ENCODE measurements at regions not wholly inside any gene's neighbourhood (a gene's known extent, or its start where the extent isn't known, plus 50 kb on each side); places are given as distances from the start of the nearest gene placed in this dataset.
A peak's percentile ranks its signal among the peaks of the same experiment; 100 is the strongest.

- peaks cover 10% of the 10 kb centered on the region for H3K4me1 ChIP-seq
- ATAC-seq, result no peak
- H3K27me3 ChIP-seq (ENCODE audit: low read depth), result no peaks in the 10 kb centered on the region
- intact Hi-C loops (cut with DNase I), result no loop called here
- H3K9me3 ChIP-seq, result no peaks in the 10 kb centered on the region
- no peak overlapping the region for H3K4me3 ChIP-seq
- H3K27ac ChIP-seq, result no peak overlapping the region
- H3K36me3 ChIP-seq, result no peaks in the 10 kb centered on the region
- TF ChIP-seq CTCF (IDR thresholded peaks at IDR 0.05), result no peak
- no peak for DNase-seq
Observed at GRCh38 chr1:96964761-96965160, 243.2 kb downstream of the PTBP2 start.

DNA sequence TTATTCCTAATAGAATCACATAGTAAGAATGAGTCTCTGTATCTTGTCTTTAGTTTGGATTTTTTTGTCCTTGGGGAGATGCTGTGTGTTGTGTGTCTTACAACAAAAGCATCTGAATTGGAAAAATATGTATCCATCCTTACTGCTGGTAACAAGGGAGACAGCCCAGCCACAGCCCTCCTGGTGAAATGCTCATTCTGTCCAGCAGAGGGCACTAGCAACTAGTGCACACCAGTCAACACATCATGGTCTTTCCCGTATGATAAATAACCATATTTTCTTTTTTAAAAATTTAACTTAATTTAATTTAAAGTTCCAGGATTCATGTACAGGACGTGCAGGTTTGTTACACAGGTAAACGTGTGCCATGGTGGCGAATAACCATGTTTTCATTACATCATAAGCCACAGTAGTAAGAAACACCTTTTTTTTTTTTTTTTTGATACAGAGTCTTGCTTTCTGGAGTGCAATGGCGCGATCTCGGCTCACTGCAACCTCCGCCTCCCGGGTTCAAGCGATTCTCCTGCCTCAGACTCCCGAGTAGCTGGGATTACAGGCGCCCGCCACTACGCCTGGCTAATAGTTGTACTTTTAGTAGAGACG, 245.1 kb downstream of the PTBP2 start:
- Histone ChIP-seq H3K4me1 (peaks cover 10% of the 10 kb centered on the region), H3K4me3 (no peak overlapping the region), H3K27ac (no peak overlapping the region), H3K27me3 (ENCODE audit: low read depth) (no peaks in the 10 kb centered on the region), H3K36me3 (no peaks in the 10 kb centered on the region), H3K9me3 (no peaks in the 10 kb centered on the region)
- ATAC-seq (peak; percentile 83 to 85), DNase-seq (peak; percentile 59)
- peak; percentile 95 for TF ChIP-seq CTCF (IDR thresholded peaks at IDR 0.05)
- intact Hi-C loops (cut with DNase I), result no loop called here

- peaks cover 6% of the 10 kb centered on the region for H3K4me1 ChIP-seq
- intact Hi-C loops (cut with DNase I), result no loop called here
- no peak for ATAC-seq
Observed at GRCh38 chr1:96967311-96967710, 245.7 kb downstream of the PTBP2 start.

DNA sequence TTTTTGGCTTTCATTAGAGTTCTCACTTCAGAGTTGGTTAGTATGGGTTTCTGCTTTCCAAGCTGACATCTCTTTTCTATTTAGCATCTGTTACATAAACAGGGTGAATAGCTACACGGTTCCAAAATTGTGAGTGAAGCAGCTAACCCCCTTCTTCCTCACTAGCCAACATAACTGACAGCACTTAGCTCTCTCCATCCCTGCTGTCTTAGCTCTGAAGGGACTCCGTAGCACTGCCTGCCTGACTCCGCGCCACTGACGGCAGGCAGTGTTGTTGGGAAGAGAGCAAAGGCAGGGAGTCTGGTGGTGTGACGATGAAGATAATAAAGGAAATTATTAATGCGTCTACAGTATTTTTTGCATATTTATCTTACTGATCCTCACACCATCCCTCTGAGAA, 247.0 kb downstream of the PTBP2 start:
- no peaks in the 10 kb centered on the region for H3K4me1 ChIP-seq
- ATAC-seq, result peak in 1 of 2 donors; percentile 41
- no peak overlapping the region for H3K4me3 ChIP-seq
- no peak overlapping the region for H3K27ac ChIP-seq
- intact Hi-C loops (cut with DNase I), result no loop called here
- no peaks in the 10 kb centered on the region for H3K27me3 ChIP-seq (ENCODE audit: low read depth)
- TF ChIP-seq CTCF (IDR thresholded peaks at IDR 0.05), result no peak
- no peaks in the 10 kb centered on the region for H3K36me3 ChIP-seq
- no peaks in the 10 kb centered on the region for H3K9me3 ChIP-seq
- no peak for DNase-seq

More at GRCh38 chr1:96967311-96967710, 245.7 kb downstream of the PTBP2 start:
- Histone ChIP-seq H3K27ac (no peak overlapping the region), H3K27me3 (ENCODE audit: low read depth) (no peaks in the 10 kb centered on the region), H3K9me3 (no peaks in the 10 kb centered on the region), H3K36me3 (no peaks in the 10 kb centered on the region), H3K4me3 (no peak overlapping the region)
- no peak for DNase-seq
- TF ChIP-seq CTCF (IDR thresholded peaks at IDR 0.05), result no peak

- no peak for TF ChIP-seq CTCF (IDR thresholded peaks at IDR 0.05)
- Histone ChIP-seq H3K27ac (no peak overlapping the region), H3K27me3 (ENCODE audit: low read depth) (no peaks in the 10 kb centered on the region), H3K4me3 (no peak overlapping the region), H3K9me3 (no peaks in the 10 kb centered on the region), H3K4me1 (no peaks in the 10 kb centered on the region), H3K36me3 (no peaks in the 10 kb centered on the region)
- DNase-seq, result no peak
- no peak for ATAC-seq
- intact Hi-C loops (cut with DNase I), result no loop called here
Observed at GRCh38 chr1:96968983-96969382, 247.4 kb downstream of the PTBP2 start.

All from lower lobe of right lung (tissue), 2 donors.